Pulmonary artery endothelial cell (primary cell): ENCODE measurements at regions not wholly inside any gene's neighbourhood (a gene's known extent, or its start where the extent isn't known, plus 50 kb on each side); places are given as distances from the start of the nearest gene placed in this dataset.
"Not testable (repeated sequence)": the region's sequence is repeated elsewhere in the genome, so short reads cannot be mapped to it uniquely, and the experiment has no call there.

Experiments
- DNase-seq: peaks from one replicate; pipeline ENCODE4 v3.0.0-alpha.2; 2011; ENCODE audit warnings: low read depth, low spot score

- no peak for DNase-seq
Observed at GRCh38 chr17:59493867-59494266, 71.5 kb upstream of the DHX40 start.

GRCh38 chr17:59494757-59495368 is 70.5 kb upstream of the DHX40 start:
- DNase-seq = no peak

- no peak for DNase-seq
Observed at GRCh38 chr17:59496178-59496577, 69.2 kb upstream of the DHX40 start.

GRCh38 chr17:59498530-59499307 is 66.7 kb upstream of the DHX40 start:
- no peak for DNase-seq

- DNase-seq = not testable (repeated sequence)
Observed at GRCh38 chr17:59500086-59500655, 65.2 kb upstream of the DHX40 start.

GRCh38 chr17:59501690-59502089 is 63.7 kb upstream of the DHX40 start:
- DNase-seq = no peak

GRCh38 chr17:59502800-59503199 is 62.6 kb upstream of the DHX40 start:
- DNase-seq = no peak

GRCh38 chr17:59503500-59503899 is 61.9 kb upstream of the DHX40 start:
- DNase-seq = no peak

- no peak for DNase-seq
Observed at GRCh38 chr17:59504821-59505220, 60.6 kb upstream of the DHX40 start.

- DNase-seq = no peak
Observed at GRCh38 chr17:59505610-59506276, 59.7 kb upstream of the DHX40 start.

GRCh38 chr17:59506894-59507726 is 58.3 kb upstream of the DHX40 start:
- DNase-seq = no peak

- DNase-seq = no peak
Observed at GRCh38 chr17:59508999-59509625, 56.3 kb upstream of the DHX40 start.

GRCh38 chr17:59510611-59511010 is 54.8 kb upstream of the DHX40 start:
- no peak for DNase-seq

- no peak for DNase-seq
Observed at GRCh38 chr17:59511726-59512125, 53.7 kb upstream of the DHX40 start.

- DNase-seq = no peak
Observed at GRCh38 chr17:59512844-59513385, 52.5 kb upstream of the DHX40 start.

- peak; percentile 52 for DNase-seq
Observed at GRCh38 chr17:59513934-59514841, 51.2 kb upstream of the DHX40 start.
